Neural progenitor cell (in vitro differentiated cells): ENCODE measurements at regions not wholly inside any gene's neighbourhood (a gene's known extent, or its start where the extent isn't known, plus 50 kb on each side); places are given as distances from the start of the nearest gene placed in this dataset.

ENCODE experiments used
- CTCF ChIP-seq: fragments of 200-600 bp; sonication (generic); IDR thresholded peaks from 2 replicates; pipeline ENCODE4 v1.5.1; 2017; ENCODE audit warnings: antibody characterized with exemption, mild to moderate bottlenecking
- EZH2 ChIP-seq: fragments of 200-600 bp; sonication (generic); IDR thresholded peaks from 2 replicates; pipeline ENCODE4 v1.6.1; 2017; ENCODE audit warnings: antibody characterized with exemption, mild to moderate bottlenecking, moderate library complexity
- EZH2phosphoT487 ChIP-seq: fragments of 200-600 bp; sonication (generic); IDR thresholded peaks from 2 replicates; pipeline ENCODE4 v1.6.1; 2017; ENCODE audit warnings: antibody characterized with exemption

GRCh38 chr10:106033065-106033464, 1131.4 kb downstream of the SORCS1 start:
- no peak for TF ChIP-seq EZH2phosphoT487
- TF ChIP-seq CTCF = no peak
- TF ChIP-seq EZH2 = no peak
